ENCODE measurements at regions not wholly inside any gene's neighbourhood (a gene's known extent, or its start where the extent isn't known, plus 50 kb on each side); places are given as distances from the start of the nearest gene placed in this dataset.

GRCh38 chr2:136250131-136250530 lies 132.2 kb upstream of the CXCR4 start:
- POLR2A ChIA-PET = interaction anchor here (0.9 to 7.3 kb wide), 3 partner anchors 12 to 35 kb away, joined by 3 to 46 read pairs (median 3); no protein-coding TSS in a partner anchor
- SMC1A ChIA-PET (ENCODE audit: uncharacterized antibody, unreplicated experiment) = interaction anchor here (0.9 to 6.2 kb wide), 10 partner anchors 8 to 197 kb away, joined by 3 to 57 read pairs (median 4); no protein-coding TSS in a partner anchor
- Histone ChIP-seq H3K9me3 (replicated peaks; ENCODE audit: control insufficient read depth, insufficient read depth, low read length) (no peaks in the 10 kb centered on the region; the same call in 2 of the 3 replicates), H3K4me2 (ENCODE audit: control insufficient read depth, insufficient read depth) (no peak overlapping the region), H3K4me3 (no peak overlapping the region), H3K4me1 (ENCODE audit: control insufficient read depth, insufficient read depth, low read length) (peaks cover 10% of the 10 kb centered on the region), H3K36me3 (ENCODE audit: control insufficient read depth in 2 of 2, insufficient read depth in 2 of 2, low read length in 1 of 2) (no peaks in the 10 kb centered on the region), H3K27me3 (replicated peaks in 1 of 2; ENCODE audit: control insufficient read depth in 2 of 2, insufficient read depth in 2 of 2, low read length in 1 of 2) (0 out of 4 replicates have a peak, but pooled peaks cover 0 to 2% of the 10 kb centered on the region in 2 experiments), H2AFZ (ENCODE audit: control insufficient read depth, low read depth, low read length) (no peak overlapping the region), H4K20me1 (ENCODE audit: control insufficient read depth, insufficient read depth) (no peaks in the 10 kb centered on the region), H3K27ac (ENCODE audit: control insufficient read depth, insufficient read depth) (no peak overlapping the region), H3K79me2 (ENCODE audit: control insufficient read depth, insufficient read depth, low read length) (no peaks in the 10 kb centered on the region), H3K9ac (ENCODE audit: control insufficient read depth, insufficient read depth, low read length) (no peak overlapping the region)
- DNase-seq (ENCODE audit: low read depth, low spot score) = no peak
- in situ Hi-C loops (cut with MboI) (no loop called here), intact Hi-C loops (cut with micrococcal nuclease; ENCODE audit: unreplicated experiment) (loop anchor here (10.0 kb wide), 1 partner anchor 195 kb away; no protein-coding TSS in a partner anchor)
- TF ChIP-seq CUX1 (IDR thresholded peaks at IDR 0.05; ENCODE audit: insufficient replicate concordance, low read depth, low read length) = no peak
- no TSS peak for BruUV-seq (replicated peaks)
- no peak for FAIRE-seq
- ATAC-seq = no peak
- RAD21 ChIA-PET (ENCODE audit: unreplicated experiment) = interaction anchor here (0.8 to 5.1 kb wide), 9 partner anchors 12 to 197 kb away, joined by 3 to 36 read pairs (median 4); no protein-coding TSS in a partner anchor
- 26% methylated on average over 3 of the region's 3 CpGs for WGBS (ENCODE audit: insufficient coverage, insufficient replicate concordance, low lambda C conversion rate, missing lambda C conversion rate)
- CTCF ChIA-PET = interaction anchor here (0.5 to 1.1 kb wide), 3 partner anchors 13 to 161 kb away, joined by 3 read pairs; no protein-coding TSS in a partner anchor

Measured in GM12878 (cell line).